HG03097 (cell line): ENCODE measurements at regions not wholly inside any gene's neighbourhood (a gene's known extent, or its start where the extent isn't known, plus 50 kb on each side); places are given as distances from the start of the nearest gene placed in this dataset.

Experiments
- ATAC-seq: cut with Tn5 transposase; IDR thresholded peaks from one replicate; pipeline ENCODE4 v1.9.1; 2021; ENCODE audit not compliant: unreplicated experiment, low FRiP score

DNA sequence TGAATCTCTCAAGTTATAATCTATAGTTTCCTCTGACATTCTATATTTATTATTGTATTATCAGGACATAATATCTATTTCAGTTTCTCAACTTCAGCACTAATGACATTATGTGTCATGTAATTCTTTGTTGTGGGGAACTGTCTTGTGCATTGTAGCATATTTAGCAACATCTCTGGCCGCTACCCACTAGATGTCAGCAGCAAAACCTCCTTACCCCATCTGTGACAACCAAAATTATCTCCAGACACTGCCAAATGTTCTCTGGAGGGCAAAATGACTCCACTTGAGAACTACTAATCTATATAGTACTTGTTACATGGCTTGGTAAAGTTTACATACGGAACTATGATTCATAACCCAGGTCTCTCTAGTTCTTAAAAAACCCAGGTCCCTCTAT lies 110.2 kb downstream of the RASSF9 start:
- no peak for ATAC-seq

DNA sequence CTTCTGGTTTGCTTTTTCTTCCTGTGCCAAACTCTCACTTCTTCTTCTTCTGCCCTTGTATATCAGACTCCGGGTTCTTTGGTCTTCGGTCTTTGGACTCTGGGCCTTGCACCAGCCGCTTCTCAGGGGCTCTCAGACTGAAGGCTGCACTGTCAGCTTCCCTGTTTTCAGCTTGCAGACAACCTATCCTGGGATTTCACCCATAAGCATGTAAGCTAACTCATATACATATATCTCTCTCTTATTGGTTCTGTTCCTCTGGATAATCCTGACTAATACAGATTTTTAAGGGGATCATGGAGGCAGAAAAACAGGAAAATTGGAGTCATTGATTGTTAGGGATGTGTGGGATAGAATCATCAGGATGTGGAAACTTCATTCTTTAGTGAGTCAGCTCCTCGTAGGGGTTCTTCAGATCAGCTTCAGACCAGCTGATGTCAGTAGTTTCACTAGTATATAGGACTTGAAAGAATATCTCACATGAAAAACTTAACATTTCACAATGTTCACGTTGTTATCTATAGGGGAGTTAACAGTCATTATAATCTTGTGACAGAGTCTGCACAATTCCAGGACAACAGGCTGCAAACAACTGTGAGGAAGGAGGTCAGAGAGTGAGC lies 102.9 kb downstream of the RASSF9 start:
- no peak for ATAC-seq

DNA sequence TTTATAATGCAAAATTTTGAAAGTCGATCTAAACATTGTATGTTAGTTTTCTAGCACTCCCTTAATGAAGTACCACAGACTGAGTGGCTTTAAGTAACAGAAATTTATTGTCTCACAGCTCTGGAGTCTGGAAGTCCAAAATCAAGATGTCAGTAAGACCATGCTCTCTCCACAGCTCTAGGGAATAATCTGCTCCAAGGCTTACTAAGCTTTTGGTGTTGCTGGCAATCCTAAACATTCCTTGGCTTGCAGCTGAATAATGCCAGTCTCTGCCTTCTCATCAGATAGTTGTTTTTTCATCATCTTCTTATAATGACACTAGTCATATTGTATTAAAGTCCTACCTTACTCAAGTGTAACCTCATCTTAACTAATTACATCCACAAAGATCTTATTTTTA lies 102.2 kb downstream of the RASSF9 start:
- ATAC-seq = no peak

- no peak for ATAC-seq
Measured at GRCh38 chr12:85740186-85740585, 96.0 kb downstream of the RASSF9 start.

- no peak for ATAC-seq
Measured at GRCh38 chr12:85741046-85741445, 95.2 kb downstream of the RASSF9 start.

- ATAC-seq = no peak
Measured at GRCh38 chr12:85747941-85748495, 88.2 kb downstream of the RASSF9 start.
